HG03039 (cell line): ENCODE measurements at regions not wholly inside any gene's neighbourhood (a gene's known extent, or its start where the extent isn't known, plus 50 kb on each side); places are given as distances from the start of the nearest gene placed in this dataset.
"Not testable (repeated sequence)": the region's sequence is repeated elsewhere in the genome, so short reads cannot be mapped to it uniquely, and the experiment has no call there.

Experiments
- ATAC-seq: cut with Tn5 transposase; IDR thresholded peaks from one replicate; pipeline ENCODE4 v1.9.1; 2021; ENCODE audit warnings: mild to moderate bottlenecking, moderate library complexity; ENCODE audit not compliant: unreplicated experiment

DNA sequence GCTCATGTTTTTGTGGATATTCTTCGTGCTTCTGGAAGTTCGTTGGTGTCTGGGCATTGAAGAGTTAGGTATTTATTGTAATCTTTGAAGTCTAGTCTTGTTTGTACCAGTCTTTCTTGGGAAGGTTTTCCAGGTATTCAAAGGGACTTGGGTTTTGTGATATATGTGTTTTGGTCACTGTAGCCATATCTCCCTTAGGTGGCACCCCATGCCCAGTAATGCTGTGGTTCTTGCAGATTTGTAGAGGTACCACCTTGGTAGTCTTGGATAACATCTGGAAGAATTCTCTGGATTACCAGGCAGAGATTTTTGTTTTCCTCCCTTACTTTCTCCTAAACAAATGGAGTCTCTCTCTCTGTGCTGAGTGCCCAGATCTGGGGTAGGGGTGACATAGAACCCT, 184.1 kb downstream of the TEX13C start:
- ATAC-seq = no peak

DNA sequence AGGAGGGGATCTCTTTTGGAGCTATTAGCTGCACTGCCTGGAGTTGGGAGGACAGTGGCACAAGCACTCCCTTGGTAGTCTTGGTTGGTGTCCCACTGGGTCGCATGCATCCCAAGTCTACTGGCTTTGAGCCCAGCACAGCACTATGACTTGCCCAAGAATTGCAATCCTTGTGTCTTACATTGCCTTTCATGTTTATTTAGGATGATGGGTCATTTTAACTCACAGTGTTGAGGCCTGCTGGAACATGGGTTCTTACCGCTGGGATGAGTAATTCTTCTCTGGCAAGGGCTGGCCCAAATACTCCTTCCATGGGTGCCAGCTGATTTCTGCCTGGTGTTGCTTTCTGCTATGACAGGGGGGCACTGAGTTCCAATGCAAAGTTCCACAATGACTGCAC, 185.5 kb downstream of the TEX13C start:
- ATAC-seq = no peak

- no peak for ATAC-seq
Measured at GRCh38 chrX:125507119-125507518, 187.4 kb downstream of the TEX13C start.

DNA sequence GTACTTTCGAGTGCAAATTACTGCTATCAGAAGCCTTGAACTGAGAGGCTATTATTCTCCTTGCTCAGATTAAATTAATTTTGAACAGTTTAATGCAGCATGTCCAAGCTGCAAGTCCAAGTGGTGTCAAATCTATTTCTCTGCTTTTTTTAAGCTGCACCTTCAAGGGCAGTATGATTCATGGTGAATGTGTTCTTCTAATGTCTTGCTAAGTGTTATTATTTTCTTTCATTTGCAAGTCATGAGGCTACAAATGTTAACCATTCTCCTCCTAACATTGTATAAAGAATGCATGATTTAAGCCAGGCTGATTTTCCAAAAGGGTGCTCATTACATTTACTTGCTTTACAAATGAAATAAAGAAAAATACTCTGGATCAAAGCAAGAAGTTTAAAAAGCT, 200.4 kb downstream of the TEX13C start:
- ATAC-seq = no peak

DNA sequence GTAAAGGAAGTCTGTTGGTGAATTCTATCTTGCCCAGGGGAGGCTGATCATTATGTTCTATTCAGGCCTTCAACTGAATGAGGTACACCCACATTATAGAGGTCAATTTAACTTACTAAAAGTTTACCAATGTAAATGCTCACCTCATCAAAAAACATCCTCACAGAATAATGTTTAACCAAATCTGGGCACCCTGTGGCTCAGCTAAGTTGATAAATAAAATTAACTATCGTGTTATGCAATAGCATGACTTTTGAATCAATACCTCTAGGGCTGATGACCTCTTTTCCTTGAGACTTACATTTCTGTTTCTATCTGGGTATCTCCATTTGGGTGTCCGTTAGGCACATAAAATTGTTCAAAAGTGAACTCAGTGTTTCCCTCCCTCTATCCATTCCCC, 203.1 kb downstream of the TEX13C start:
- ATAC-seq = no peak

- ATAC-seq = no peak
Measured at GRCh38 chrX:125532411-125533089, 212.9 kb downstream of the TEX13C start.

DNA sequence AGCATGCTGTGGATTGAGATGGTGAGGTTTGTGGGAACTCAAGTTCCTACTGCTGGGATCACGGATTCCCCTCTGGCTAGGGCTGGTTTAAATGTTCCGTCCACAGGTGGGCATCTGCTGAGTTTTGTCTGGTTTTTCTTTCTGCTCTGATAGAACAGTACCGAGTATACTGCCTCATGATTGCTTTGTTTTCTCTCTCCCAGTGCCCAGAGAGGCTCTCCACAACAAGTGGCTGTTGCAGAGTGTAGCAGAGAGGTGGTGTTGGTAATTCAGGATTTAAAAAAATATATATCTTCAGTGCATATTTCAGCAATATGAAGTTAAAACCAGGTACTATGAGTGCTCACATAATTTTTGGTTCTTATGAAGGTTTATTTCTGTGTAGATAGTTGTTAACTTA, 213.7 kb downstream of the TEX13C start:
- ATAC-seq = no peak

GRCh38 chrX:125544031-125544660, 224.5 kb downstream of the TEX13C start:
- no peak for ATAC-seq

DNA sequence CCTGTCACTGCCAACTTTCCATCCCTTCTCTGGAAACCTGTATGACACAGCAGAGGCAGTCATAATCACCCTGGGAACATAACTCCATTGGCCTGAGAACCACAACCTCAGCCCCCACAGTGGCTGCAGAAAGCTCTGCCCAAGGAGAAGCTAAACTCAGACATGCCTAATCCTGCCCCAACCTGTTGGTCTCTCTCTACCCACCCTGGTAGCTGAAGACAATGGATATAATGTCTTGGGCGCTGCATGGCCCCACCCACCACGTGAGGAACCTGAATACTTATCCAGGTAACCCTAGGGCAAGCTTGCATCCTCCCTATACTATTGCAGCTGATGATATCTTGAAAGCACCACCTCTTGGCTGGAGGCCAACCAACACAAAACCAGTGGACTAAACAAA, 225.2 kb downstream of the TEX13C start:
- ATAC-seq = no peak

DNA sequence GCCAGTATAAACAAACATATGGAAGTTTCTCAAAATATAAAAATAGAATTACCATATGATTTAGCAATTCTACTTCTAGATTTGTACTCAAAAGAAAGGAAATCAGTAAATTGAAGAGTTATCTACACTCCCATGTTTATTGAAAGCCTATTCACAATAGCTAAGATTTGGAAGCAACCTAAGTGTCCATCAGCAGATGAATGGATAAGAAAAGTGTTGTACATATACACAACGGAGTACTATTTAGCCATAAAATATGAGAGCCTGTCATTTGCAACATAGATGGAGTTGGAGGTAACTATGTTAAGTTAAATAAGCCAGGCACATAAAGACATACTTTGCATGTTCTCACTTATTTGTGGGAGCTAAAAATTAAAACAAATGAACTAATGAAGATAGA, 257.8 kb downstream of the TEX13C start:
- no peak for ATAC-seq

DNA sequence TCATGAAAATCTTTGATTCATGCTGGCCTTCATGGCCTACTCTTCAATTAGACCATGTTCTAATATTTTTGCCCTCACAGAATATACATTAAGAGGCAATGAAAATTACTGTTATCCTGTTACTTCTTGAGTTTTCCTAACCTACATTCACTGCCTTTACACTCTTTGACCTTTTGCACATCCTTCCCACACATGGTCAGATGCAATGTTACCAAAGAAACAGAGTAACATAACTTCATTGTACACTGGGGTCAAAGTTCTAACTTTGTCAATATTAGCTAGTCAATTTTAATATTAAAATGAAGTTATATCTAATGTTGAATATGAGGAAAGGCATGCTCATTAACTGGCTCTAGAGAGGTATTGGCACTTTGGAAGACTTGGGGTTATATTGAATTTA, 284.8 kb downstream of the TEX13C start:
- no peak for ATAC-seq

DNA sequence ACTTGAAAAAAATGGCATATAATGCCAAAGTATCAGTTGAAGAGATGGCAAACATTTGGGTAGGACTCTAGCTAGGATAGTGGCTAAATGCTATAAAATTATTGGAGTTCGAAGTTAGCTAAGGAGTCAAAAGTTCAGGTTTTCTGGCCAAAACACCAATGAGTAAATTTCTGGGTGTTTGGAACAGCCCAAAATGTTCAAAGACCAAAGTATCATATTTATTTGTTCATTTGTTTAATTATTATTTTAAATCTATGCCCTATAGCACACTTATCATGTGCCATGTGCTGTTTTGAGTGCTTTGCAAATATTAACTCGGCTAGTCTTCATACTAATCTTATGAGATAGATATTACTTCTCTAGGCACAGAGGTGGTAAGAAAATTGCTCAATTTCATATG, 285.5 kb downstream of the TEX13C start:
- ATAC-seq = no peak

DNA sequence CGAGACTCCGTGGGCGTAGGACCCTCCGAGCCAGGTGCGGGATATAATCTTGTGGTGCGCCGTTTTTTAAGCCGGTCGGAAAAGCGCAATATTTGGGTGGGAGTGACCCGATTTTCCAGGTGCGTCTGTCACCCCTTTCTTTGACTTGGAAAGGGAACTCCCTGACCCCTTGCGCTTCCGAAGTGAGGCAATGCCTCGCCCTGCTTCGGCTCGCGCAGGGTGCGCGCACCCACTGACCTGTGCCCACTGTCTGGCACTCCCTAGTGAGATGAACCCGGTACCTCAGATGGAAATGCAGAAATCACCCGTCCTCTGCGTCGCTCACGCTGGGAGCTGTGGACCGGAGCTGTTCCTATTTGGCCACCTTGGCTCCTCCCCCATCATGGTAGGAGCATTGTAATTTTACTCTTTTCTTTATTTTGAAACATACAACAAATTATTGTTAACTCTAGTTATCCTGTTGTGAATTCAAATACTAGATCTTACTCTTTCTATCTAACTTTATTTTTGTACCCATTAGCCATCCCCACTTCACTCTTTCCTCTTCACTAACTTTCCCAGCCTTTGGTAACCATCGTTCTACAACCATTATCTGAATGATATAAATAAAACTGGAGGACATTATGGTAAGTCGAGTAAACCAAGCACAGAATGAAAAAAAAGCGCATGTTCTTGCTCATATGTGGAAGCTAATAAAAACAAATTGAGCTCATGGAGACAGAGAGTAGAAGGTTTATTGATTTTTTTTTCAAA, 295.1 kb downstream of the TEX13C start:
- ATAC-seq = not testable (repeated sequence)

DNA sequence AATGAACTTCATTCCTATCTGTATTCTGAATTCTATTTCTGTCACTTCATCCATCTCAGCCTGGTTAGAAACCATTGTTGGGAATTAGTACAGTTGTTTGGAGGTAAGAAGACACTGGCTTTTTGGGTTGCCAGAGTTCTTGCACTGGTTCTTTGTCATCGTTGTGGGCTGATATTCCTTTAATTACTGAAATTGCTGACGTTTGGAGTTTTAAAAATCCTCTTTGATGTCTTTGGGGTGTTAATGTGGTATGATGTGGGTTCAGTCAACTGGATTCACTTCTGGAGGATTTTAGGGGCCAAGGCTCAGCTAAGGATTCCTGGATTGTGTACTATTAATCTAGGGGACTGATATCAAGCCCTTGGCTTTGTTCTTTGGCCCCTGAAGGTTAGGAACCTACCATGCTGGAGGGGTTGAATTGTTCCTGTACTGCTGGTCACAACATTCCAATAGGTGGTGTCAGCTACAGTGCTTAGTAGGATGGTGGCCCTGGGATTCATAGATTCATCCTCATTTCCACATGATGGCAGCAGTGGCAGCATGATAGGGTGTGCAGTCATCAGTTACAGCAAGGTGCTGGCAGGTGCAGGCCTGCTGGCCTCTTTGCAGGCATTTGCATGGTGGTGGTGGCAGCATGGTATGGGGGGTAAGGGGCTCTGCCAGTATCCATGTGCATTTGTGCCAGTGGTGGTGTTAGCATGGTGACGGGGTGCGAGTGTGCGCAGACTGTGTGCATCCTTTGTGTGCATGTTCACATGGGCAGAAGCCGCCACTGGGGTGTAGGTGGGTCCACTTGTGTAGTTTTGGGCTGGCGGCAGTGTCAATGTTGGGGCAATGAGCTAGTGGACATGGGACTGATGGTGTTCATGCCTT, 301.3 kb downstream of the TEX13C start:
- ATAC-seq = no peak

- ATAC-seq = no peak
Measured at GRCh38 chrX:125621588-125621927, 301.9 kb downstream of the TEX13C start.

DNA sequence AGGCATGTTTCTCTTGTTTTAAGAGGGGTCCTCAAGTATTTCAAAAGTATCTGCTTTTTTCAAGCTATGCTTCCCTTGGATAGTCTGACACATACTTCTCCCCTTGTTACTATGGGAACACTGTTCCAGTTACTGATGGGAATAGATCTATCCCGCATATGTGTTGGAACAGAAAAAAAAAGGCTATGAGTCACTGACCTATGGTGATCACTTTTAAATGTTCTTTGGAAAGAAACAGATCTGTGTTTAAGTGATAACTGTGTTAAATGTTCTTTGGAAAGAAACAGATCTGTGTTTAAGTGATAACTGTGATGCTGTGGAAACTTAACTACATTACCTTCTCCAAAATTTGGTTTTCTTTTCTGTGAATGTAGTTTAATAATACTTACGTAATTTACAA, 303.2 kb downstream of the TEX13C start:
- ATAC-seq = no peak

GRCh38 chrX:125627676-125628075, 308.0 kb downstream of the TEX13C start:
- ATAC-seq = no peak

DNA sequence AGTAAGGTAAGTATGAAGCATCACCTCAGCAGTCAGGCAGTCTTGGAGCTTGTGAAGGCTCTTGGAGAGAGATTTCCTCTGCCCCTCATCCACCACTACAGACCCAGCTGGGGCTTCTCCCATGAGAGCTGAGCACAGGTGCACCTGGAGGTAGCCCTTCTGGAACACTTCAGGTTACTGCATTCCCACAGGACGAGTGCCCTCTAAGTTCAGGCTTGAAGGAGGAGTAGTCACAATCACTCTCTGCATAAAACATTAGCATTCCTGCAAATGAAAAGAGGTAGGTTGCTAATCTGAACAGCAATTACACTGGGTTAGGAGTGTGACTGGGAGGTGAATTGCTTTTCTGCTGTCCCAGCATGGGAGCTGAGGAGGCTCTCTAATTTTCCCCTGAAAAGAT, 308.8 kb downstream of the TEX13C start:
- ATAC-seq = no peak

DNA sequence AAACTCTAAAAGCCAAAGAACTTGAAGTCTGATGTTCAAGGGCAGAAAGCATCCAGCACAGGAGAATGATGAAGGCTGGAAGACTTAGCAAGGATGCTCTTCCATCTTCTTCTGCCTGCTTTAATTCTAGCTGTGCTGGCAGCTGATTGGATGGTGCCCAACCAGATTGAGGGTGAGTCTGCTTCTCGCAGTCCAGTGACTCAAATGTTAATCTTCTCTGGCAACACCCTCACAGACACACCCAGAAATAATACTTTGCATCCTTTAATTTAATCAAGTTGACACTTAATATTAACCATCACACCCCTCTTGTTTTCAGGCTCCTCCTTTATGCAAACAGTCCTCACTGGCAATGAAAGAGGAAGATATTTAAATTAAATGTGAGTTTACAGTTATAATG, 321.7 kb downstream of the TEX13C start:
- ATAC-seq = no peak

DNA sequence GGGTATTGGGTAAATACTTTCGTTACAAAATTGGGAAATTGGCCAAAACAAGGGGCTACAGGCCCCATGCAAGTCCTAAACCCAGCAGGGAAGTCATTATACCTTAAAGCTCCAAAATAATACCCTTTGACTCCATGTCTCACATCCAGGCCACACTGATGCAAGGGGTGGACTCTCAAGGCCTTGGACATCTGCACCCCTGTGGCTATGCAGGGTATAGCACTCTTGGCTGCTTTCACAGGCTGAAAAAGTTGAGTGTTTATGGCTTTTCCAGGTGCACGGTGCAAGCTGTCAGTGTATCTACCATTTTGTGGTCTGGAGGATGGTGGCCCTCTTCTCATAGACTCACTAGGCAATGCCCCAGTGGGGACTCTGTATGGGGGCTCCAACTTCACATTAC, 326.5 kb downstream of the TEX13C start:
- ATAC-seq = no peak

GRCh38 chrX:125651426-125651825, 331.8 kb downstream of the TEX13C start:
- no peak for ATAC-seq
